Cerebellar cortex (tissue), 1 donor: ENCODE measurements at regions not wholly inside any gene's neighbourhood (a gene's known extent, or its start where the extent isn't known, plus 50 kb on each side); places are given as distances from the start of the nearest gene placed in this dataset.
A peak's percentile ranks its signal among the peaks of the same experiment; 100 is the strongest.

Source experiments
- DNase-seq: peaks from one replicate; pipeline ENCODE4 v3.0.0-alpha.2; 2015; ENCODE audit warnings: low spot score

DNA sequence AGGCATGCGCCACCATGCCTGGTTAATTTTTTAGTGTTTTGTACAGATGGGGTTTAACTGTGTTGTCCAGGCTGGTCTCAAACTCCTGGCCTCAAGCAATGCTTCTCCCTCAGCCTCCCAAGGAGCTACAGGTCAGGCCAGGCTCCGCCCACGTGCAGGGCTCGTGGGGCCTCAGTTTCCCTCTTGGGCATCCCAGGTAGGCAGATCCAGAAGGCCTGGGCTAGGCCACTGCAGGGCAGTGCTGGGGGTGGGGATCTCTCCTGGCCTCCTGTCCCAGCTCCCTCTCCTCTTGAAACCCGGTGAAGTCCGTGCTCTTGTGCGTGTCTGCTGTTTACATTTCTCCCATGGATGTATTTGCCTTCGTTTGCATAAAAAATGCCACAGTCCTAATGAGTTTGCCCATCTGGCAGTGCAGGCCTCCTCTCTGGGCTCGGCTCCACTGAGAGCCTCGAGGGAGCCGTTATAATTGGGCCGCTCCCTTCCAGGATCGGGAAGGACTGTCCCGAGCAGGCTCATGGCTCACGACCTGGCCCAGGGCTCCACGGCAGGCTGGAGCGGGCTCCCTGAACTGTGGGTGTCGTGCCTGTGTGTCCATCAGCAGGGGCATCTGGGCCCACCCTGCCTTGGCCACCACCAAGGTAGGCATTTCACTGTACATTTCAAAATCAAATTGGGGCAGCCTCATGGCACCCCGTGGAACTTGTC is 52.6 kb upstream of the RUFY1 start:
- no peak for DNase-seq

DNA sequence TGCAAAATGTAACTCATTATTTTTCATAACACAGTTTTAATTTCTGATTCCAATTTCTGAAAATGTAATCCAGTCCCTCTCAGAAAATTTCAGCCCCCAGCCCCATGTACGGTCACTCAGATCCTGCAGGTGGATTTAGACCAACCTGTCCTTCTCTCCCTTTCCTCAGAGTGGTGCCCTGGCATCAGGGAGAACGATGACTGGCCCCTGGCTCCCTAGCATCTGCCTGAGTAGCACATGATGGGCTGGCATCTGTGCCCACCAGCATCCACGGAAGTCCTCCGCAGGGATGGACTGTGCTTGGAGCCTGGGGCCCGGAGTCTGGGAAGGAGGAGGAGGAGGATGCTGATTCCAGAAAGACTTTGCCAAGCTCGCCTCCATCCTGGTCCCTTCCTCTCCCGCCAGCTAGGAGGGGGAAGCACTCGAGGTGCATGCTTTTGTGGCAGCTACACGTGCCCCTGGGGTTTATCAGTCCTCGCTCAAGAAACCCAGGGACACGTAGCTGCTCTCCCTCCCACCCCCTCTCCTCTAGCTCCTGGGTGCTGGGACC is 54.4 kb upstream of the RUFY1 start:
- DNase-seq, result no peak

DNA sequence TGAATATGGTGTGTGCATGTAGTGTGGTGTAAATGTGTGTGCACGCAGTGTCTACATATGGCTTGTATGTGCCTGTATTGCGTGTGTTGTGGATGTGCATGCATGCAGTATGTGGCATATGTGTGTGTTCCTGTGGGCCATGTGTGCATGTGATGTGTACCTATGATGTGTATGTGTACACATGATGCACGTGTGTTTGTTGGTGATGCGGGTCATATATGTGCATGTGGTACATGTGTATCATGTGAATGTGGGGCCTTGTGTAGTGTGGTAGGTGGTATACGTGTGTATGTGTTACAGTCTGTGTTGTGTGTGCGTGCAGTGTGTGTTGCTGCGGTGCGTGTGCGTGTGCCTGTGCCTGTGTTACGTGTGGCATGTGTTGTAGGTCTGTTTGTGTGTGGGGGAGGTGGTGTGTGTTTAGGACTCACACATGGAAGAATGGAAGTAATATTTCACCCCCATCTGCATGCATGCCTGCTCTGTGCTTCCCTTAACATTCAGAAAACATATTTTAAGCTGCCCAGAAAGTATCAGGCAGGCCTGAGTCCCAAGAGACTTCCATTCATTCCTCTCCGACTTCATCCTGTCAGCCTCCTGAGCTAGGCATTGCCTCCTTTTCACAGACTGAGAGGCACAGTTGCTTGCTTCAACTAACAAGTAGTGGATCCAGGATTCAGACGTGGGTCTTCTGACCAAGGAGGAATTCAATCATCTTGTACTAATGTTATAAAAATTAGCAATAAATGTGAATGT is 55.4 kb upstream of the RUFY1 start:
- no peak for DNase-seq

DNA sequence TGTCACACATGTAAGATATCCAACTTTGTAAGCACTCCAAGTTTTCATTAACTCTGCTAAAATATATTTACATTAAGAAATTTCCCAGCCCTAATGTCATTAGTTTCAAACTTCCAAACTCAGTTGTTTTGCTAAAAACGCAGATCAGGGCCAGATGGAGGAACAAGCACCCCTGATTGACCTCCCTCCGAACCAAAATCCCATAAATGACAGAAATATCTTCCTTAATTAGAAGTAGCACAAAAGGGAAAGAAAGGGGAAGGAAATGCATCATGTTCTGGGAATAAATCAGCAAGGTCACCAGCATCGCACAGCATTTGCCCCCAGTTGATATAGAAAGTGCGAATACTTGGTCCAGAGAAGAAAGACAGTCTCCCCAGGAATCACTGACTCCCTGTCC is 61.4 kb upstream of the RUFY1 start:
- DNase-seq, result no peak

- DNase-seq, result no peak
Observed at GRCh38 chr5:179488491-179488890, 61.9 kb upstream of the RUFY1 start.

- no peak for DNase-seq
Observed at GRCh38 chr5:179487145-179487544, 63.2 kb upstream of the RUFY1 start.

GRCh38 chr5:179486596-179487051 is 63.7 kb upstream of the RUFY1 start:
- DNase-seq, result peak; percentile 54

GRCh38 chr5:179485845-179486575 is 64.3 kb upstream of the RUFY1 start:
- no peak for DNase-seq

DNA sequence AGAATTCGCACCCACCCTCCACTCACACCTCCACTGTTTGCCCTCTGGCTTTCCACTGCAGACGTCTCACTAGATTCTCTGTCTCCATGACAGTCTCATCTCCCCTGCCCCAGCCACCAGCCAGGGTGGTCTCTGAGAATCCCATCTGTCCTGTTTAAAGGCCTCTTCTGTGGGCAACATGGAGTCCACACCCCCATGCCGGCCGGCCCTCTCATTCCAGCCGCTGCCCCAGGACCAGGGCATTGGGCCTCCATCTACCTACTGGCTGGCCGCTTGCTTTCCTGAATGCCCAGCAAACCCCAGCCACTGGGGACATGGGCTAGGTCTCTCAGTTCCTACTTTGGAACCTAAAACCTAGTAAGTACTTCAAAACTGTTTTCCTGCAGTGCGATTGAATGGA is 65.6 kb upstream of the RUFY1 start:
- DNase-seq, result no peak

- DNase-seq, result no peak
Observed at GRCh38 chr5:179484201-179484600, 66.2 kb upstream of the RUFY1 start.

DNA sequence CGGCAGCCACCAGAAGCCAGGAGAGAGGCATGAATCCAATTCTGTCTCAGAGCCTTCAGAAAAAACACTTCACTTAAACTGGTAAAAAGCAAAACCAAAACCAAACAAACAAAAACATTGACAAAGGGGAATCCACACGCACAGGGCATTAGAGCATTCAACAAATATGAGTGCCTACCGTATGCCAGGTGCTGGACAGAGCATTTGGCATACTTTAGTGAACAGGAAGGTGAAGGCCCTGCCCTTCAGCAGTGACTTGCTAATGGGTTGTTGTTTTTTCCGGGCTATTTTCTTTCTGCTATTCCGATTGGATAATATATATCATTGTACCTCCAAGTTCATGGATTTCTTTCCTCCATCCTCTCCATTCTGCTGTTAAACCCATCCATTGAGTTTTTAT is 71.7 kb upstream of the RUFY1 start:
- no peak for DNase-seq

GRCh38 chr5:179475208-179475751 is 75.1 kb upstream of the RUFY1 start:
- no peak for DNase-seq

GRCh38 chr5:179472641-179473040 is 77.7 kb upstream of the RUFY1 start:
- no peak for DNase-seq

- DNase-seq, result no peak
Observed at GRCh38 chr5:179472174-179472573, 78.2 kb upstream of the RUFY1 start.

GRCh38 chr5:179470201-179470600 is 80.2 kb upstream of the RUFY1 start:
- DNase-seq, result no peak

DNA sequence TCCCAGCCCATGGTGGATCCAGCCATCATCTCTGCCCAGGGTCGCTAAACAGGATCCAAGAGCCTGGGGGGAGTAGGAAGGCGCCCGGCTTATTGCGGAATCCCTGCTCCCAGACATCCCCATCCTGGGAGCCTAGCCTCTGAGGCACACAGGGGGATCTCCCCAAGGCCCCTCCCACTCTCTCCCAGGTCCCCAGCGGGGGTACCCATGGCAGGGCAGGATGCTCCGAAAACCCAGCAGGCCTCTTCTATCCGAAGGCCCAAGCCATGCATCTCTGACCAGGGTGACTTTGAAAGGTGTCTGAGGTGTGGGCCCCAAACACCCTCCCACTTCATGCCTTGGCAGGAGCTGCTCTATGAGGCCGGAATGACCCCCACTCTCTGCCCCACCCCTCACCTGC is 81.7 kb upstream of the RUFY1 start:
- no peak for DNase-seq

GRCh38 chr5:179467441-179467840 is 82.9 kb upstream of the RUFY1 start:
- no peak for DNase-seq

- DNase-seq, result no peak
Observed at GRCh38 chr5:179464631-179465030, 85.7 kb upstream of the RUFY1 start.

GRCh38 chr5:179462040-179462439 is 88.3 kb upstream of the RUFY1 start:
- DNase-seq, result no peak

- no peak for DNase-seq
Observed at GRCh38 chr5:179461576-179461975, 88.8 kb upstream of the RUFY1 start.

DNA sequence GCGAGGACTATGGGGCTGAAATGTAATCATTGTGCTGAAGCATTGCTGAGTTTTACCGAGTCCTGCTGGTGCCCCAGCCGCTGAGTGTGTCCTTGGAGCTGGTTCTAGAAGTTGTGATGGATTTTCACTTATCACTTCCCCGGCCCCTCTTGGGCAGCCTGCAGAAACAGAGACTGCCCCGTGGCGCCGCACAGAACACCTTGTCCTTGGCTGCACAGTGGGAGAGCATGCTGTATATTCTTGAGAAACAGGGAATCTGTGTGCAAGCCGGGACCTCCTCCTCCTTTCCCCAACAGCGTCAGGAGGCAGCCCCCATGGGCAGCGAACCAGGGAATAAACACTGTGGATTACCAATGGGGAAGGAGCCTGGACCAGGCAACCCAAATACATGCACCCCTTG is 90.6 kb upstream of the RUFY1 start:
- DNase-seq, result no peak

- DNase-seq, result no peak
Observed at GRCh38 chr5:179457612-179458011, 92.7 kb upstream of the RUFY1 start.
